Epithelial cell of esophagus (primary cell): ENCODE measurements at regions not wholly inside any gene's neighbourhood (a gene's known extent, or its start where the extent isn't known, plus 50 kb on each side); places are given as distances from the start of the nearest gene placed in this dataset.

Experiments used
- DNase-seq: peaks from one replicate; pipeline ENCODE4 v3.0.0; 2010; ENCODE audit warnings: low read depth
- H3K4me3 ChIP-seq: 2 replicates; pipeline ENCODE4 v1.5.1; 2011; ENCODE audit warnings: mild to moderate bottlenecking, low read length, control low read depth
- CTCF ChIP-seq: IDR thresholded peaks from 2 replicates; pipeline ENCODE4 v1.5.1; 2011; ENCODE audit warnings: low read depth, mild to moderate bottlenecking, low read length, control low read depth, inconsistent platforms; ENCODE audit not compliant: insufficient read depth; ENCODE audit errors: missing control alignments

DNA sequence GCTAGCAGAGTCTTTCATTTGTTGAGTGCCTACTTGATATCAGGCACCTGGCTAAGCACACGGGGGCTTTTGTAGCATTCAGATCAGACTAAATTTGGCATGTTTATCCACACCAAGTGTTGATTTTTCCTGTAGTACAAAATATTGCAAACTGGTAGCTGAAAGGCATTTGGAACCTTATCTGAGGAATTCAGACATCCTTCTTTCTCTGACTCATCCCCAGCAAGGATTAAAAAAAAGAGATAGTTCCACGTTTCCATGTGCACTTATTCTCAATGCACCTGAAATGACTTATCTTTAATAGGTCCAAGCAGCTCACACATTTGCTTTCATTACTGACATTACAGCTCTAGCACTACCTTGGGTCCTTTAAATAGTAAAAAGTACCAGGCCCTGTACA lies 786.0 kb upstream of the GRM7 start:
- no peak for DNase-seq
- H3K4me3 ChIP-seq, result no peak overlapping the region
- no peak for TF ChIP-seq CTCF

GRCh38 chr3:6078436-6078835 lies 782.5 kb upstream of the GRM7 start:
- no peak for TF ChIP-seq CTCF
- no peak for DNase-seq
- no peak overlapping the region for H3K4me3 ChIP-seq

GRCh38 chr3:6079011-6079410 lies 781.9 kb upstream of the GRM7 start:
- no peak for TF ChIP-seq CTCF
- DNase-seq, result no peak
- no peak overlapping the region for H3K4me3 ChIP-seq

GRCh38 chr3:6079561-6080179 lies 781.2 kb upstream of the GRM7 start:
- no peak for DNase-seq
- no peak overlapping the region for H3K4me3 ChIP-seq
- TF ChIP-seq CTCF, result no peak

- no peak overlapping the region for H3K4me3 ChIP-seq
- no peak for TF ChIP-seq CTCF
- no peak for DNase-seq
Measured at GRCh38 chr3:6088433-6088832, 772.5 kb upstream of the GRM7 start.

GRCh38 chr3:6089780-6090179 lies 771.1 kb upstream of the GRM7 start:
- no peak for DNase-seq
- no peak for TF ChIP-seq CTCF

DNA sequence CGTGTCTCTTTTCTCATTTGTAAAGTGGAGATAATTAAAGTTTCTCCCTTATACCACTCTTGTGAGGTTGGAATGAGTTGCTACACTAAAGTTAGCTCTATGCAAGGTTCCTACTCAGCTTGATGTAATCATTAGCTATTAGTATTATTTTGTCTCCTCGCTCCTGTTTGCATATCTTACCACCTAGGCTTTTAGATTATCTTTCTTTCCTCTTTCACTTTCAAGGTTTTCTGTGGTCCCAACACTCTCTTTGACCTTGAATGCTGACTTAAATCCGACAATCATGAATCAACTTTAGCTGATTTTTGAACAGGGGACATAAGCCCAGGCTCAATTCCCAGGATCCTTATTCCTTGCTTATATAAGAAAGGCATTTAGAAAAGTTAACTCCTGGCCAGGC lies 769.7 kb upstream of the GRM7 start:
- TF ChIP-seq CTCF, result no peak
- H3K4me3 ChIP-seq, result no peak overlapping the region
- DNase-seq, result no peak

More at GRCh38 chr3:6089780-6090179, 771.1 kb upstream of the GRM7 start:
- no peak overlapping the region for H3K4me3 ChIP-seq
